Trophoblast cell (in vitro differentiated cells and primary cell): ENCODE measurements at regions not wholly inside any gene's neighbourhood (a gene's known extent, or its start where the extent isn't known, plus 50 kb on each side); places are given as distances from the start of the nearest gene placed in this dataset.
"Not testable (repeated sequence)": the region's sequence is repeated elsewhere in the genome, so short reads cannot be mapped to it uniquely, and the experiment has no call there.

Experiments used
- DNase-seq, 2 donors: peaks; one replicate each; pipeline ENCODE4 v3.0.0-alpha.2; 2016
- H2AFZ ChIP-seq: 2 replicates; pipeline ENCODE4 v1.6.1; 2013; ENCODE audit warnings: low read length, moderate library complexity, mild to moderate bottlenecking; ENCODE audit not compliant: insufficient read depth, poor library complexity
- H2AK5ac ChIP-seq: 2 replicates; pipeline ENCODE4 v1.6.1; 2013; ENCODE audit warnings: mild to moderate bottlenecking, low read length
- H2BK120ac ChIP-seq: 2 replicates; pipeline ENCODE4 v1.6.1; 2013; ENCODE audit warnings: low read length, mild to moderate bottlenecking, moderate library complexity; ENCODE audit not compliant: insufficient read depth, poor library complexity
- H2BK12ac ChIP-seq: 2 replicates; pipeline ENCODE4 v1.6.1; 2013; ENCODE audit warnings: mild to moderate bottlenecking, low read length, moderate library complexity
- H2BK5ac ChIP-seq: 2 replicates; pipeline ENCODE4 v1.6.1; 2013; ENCODE audit warnings: low read length, low read depth, moderate library complexity, mild to moderate bottlenecking; ENCODE audit not compliant: poor library complexity
- H3K14ac ChIP-seq: 2 replicates; pipeline ENCODE4 v1.6.1; 2013; ENCODE audit warnings: mild to moderate bottlenecking, low read length
- H3K18ac ChIP-seq: 2 replicates; pipeline ENCODE4 v1.6.1; 2013; ENCODE audit warnings: mild to moderate bottlenecking, low read length
- H3K23ac ChIP-seq: 2 replicates; pipeline ENCODE4 v1.6.1; 2013; ENCODE audit warnings: low read length
- H3K27ac ChIP-seq: 2 replicates; pipeline ENCODE4 v1.5.1; 2013; ENCODE audit warnings: low read depth, mild to moderate bottlenecking, inconsistent platforms, low read length, moderate library complexity
- H3K27me3 ChIP-seq: 2 replicates; pipeline ENCODE4 v1.6.1; 2013; ENCODE audit warnings: inconsistent platforms, mild to moderate bottlenecking, low read length, moderate library complexity; ENCODE audit not compliant: insufficient read depth
- H3K36me3 ChIP-seq, 2 experiments: 1 replicate in 1 of 2; 2 replicates in 1 of 2; pipeline ENCODE4 v1.6.1; 2013; ENCODE audit warnings: low read length in 2 of 2, mild to moderate bottlenecking in 2 of 2, moderate library complexity in 1 of 2; ENCODE audit not compliant: insufficient read depth in 2 of 2, control insufficient read depth in 1 of 2
- H3K4ac ChIP-seq: 2 replicates; pipeline ENCODE4 v1.6.1; 2013; ENCODE audit warnings: low read depth, mild to moderate bottlenecking, low read length, moderate library complexity
- H3K4me1 ChIP-seq, 2 experiments: 1 replicate in 1 of 2; 2 replicates in 1 of 2; pipeline ENCODE4 v1.6.1; 2013; ENCODE audit warnings: low read length in 2 of 2, mild to moderate bottlenecking in 2 of 2, moderate library complexity in 1 of 2; ENCODE audit not compliant: insufficient read depth in 2 of 2, control insufficient read depth in 1 of 2
- H3K4me2 ChIP-seq: 2 replicates; pipeline ENCODE4 v1.6.1; 2013; ENCODE audit warnings: inconsistent platforms, mild to moderate bottlenecking, low read length, moderate library complexity
- H3K4me3 ChIP-seq: 2 replicates; pipeline ENCODE4 v1.5.1; 2013; ENCODE audit warnings: mild to moderate bottlenecking, low read depth, low read length, inconsistent platforms
- H3K79me1 ChIP-seq: one replicate; pipeline ENCODE4 v1.6.1; 2013; ENCODE audit warnings: low read length
- H3K79me2 ChIP-seq: 2 replicates; pipeline ENCODE4 v1.6.1; 2013; ENCODE audit warnings: low read length, mild to moderate bottlenecking; ENCODE audit not compliant: control insufficient read depth, insufficient read depth, poor library complexity
- H3K9ac ChIP-seq: 2 replicates; pipeline ENCODE4 v1.6.1; 2013; ENCODE audit warnings: mild to moderate bottlenecking, low read length
- H3K9me3 ChIP-seq: 2 replicates; pipeline ENCODE4 v1.6.1; 2013; ENCODE audit warnings: low read depth, mild to moderate bottlenecking, control low read depth, inconsistent platforms, low read length; ENCODE audit not compliant: insufficient read depth
- H4K12ac ChIP-seq: 2 replicates; pipeline ENCODE4 v1.6.1; 2013; ENCODE audit warnings: low read depth, mild to moderate bottlenecking, low read length, moderate library complexity
- H4K8ac ChIP-seq: 2 replicates; pipeline ENCODE4 v1.6.1; 2013; ENCODE audit warnings: low read depth, mild to moderate bottlenecking, low read length, moderate library complexity
- H4K91ac ChIP-seq: one replicate; pipeline ENCODE4 v1.6.1; 2013; ENCODE audit warnings: low read depth, mild to moderate bottlenecking, low read length, moderate library complexity
- WGBS: extraction: QIAGEN DNeasy Blood & Tissue Kit; methylation state at CpG from one replicate; pipeline ENCODE4 v1.1.7; 2013; ENCODE audit warnings: missing lambda C conversion rate; ENCODE audit not compliant: insufficient read length, insufficient coverage; ENCODE audit errors: extremely low coverage; 5-methylcytosine and 5-hydroxymethylcytosine counted together

- not testable (repeated sequence) for H3K9ac ChIP-seq, H3K79me1 ChIP-seq, H3K27ac ChIP-seq, H2BK12ac ChIP-seq, H3K4me1 ChIP-seq, H2BK5ac ChIP-seq, H3K4me3 ChIP-seq, H3K4me2 ChIP-seq, H2BK120ac ChIP-seq, H3K14ac ChIP-seq, DNase-seq, H2AK5ac ChIP-seq, H3K9me3 ChIP-seq, H3K27me3 ChIP-seq, H3K4ac ChIP-seq, H4K91ac ChIP-seq, H3K36me3 ChIP-seq, H3K23ac ChIP-seq, H3K18ac ChIP-seq, H3K79me2 ChIP-seq, H4K12ac ChIP-seq, H4K8ac ChIP-seq, H2AFZ ChIP-seq
- WGBS: no CpG with 5 or more reads among the region's 3 CpGs
Observed at GRCh38 chr17:13415200-13415599, 186.5 kb downstream of the HS3ST3A1 start.

- no peak overlapping the region for H4K12ac ChIP-seq
- no peaks in the 10 kb centered on the region for H3K79me2 ChIP-seq
- H2BK120ac ChIP-seq: no peak overlapping the region
- H3K4ac ChIP-seq: no peak overlapping the region
- H3K79me1 ChIP-seq: no peaks in the 10 kb centered on the region
- WGBS: no CpG with 5 or more reads among the region's 7 CpGs
- no peaks in the 10 kb centered on the region for H3K9me3 ChIP-seq
- no peak overlapping the region for H4K91ac ChIP-seq
- no peak overlapping the region for H2BK5ac ChIP-seq
- H4K8ac ChIP-seq: no peak overlapping the region
- H3K23ac ChIP-seq: no peak overlapping the region
- H3K14ac ChIP-seq: no peak overlapping the region
- H2BK12ac ChIP-seq: no peak overlapping the region
- H3K4me3 ChIP-seq: no peak overlapping the region
- no peak overlapping the region for H3K18ac ChIP-seq
- no peak overlapping the region for H3K9ac ChIP-seq
- no peaks in the 10 kb centered on the region for H3K27me3 ChIP-seq
- H3K27ac ChIP-seq: no peak overlapping the region
- no peaks in the 10 kb centered on the region for H3K36me3 ChIP-seq
- H2AK5ac ChIP-seq: no peak overlapping the region
- no peak overlapping the region for H3K4me2 ChIP-seq
- H2AFZ ChIP-seq: no peak overlapping the region
- DNase-seq: peak; percentile 8 to 57
- no peaks in the 10 kb centered on the region for H3K4me1 ChIP-seq
Observed at GRCh38 chr17:13413001-13413400, 188.7 kb downstream of the HS3ST3A1 start.

- H3K9ac ChIP-seq: no peak overlapping the region
- no peaks in the 10 kb centered on the region for H3K79me1 ChIP-seq
- peaks cover 0 to 3% of the 10 kb centered on the region in 2 experiments for H3K4me1 ChIP-seq
- H2AK5ac ChIP-seq: no peak overlapping the region
- H3K79me2 ChIP-seq: no peaks in the 10 kb centered on the region
- H3K4me2 ChIP-seq: no peak overlapping the region
- no peak overlapping the region for H4K12ac ChIP-seq
- no peak overlapping the region for H3K4ac ChIP-seq
- no peak overlapping the region for H2BK5ac ChIP-seq
- H3K4me3 ChIP-seq: no peak overlapping the region
- no peak overlapping the region for H4K91ac ChIP-seq
- H2AFZ ChIP-seq: no peak overlapping the region
- no CpG with 5 or more reads among the region's 2 CpGs for WGBS
- no peak for DNase-seq
- H3K9me3 ChIP-seq: no peaks in the 10 kb centered on the region
- no peak overlapping the region for H4K8ac ChIP-seq
- H3K27me3 ChIP-seq: no peaks in the 10 kb centered on the region
- H3K27ac ChIP-seq: no peak overlapping the region
- H3K36me3 ChIP-seq: no peaks in the 10 kb centered on the region
- H3K23ac ChIP-seq: no peak overlapping the region
- no peak overlapping the region for H2BK12ac ChIP-seq
- H2BK120ac ChIP-seq: no peak overlapping the region
- no peak overlapping the region for H3K18ac ChIP-seq
- H3K14ac ChIP-seq: no peak overlapping the region
Observed at GRCh38 chr17:13410874-13411273, 190.9 kb downstream of the HS3ST3A1 start.

- no peak overlapping the region for H3K14ac ChIP-seq
- H2AFZ ChIP-seq: no peak overlapping the region
- H2AK5ac ChIP-seq: no peak overlapping the region
- no peak overlapping the region for H3K18ac ChIP-seq
- no peak overlapping the region for H4K12ac ChIP-seq
- no peak overlapping the region for H2BK120ac ChIP-seq
- H3K36me3 ChIP-seq: no peaks in the 10 kb centered on the region
- no peak overlapping the region for H3K4ac ChIP-seq
- H3K4me3 ChIP-seq: no peak overlapping the region
- no peaks in the 10 kb centered on the region for H3K79me1 ChIP-seq
- no peak overlapping the region for H3K9ac ChIP-seq
- no peak overlapping the region for H4K8ac ChIP-seq
- no peak overlapping the region for H2BK5ac ChIP-seq
- no peaks in the 10 kb centered on the region for H3K27me3 ChIP-seq
- H3K9me3 ChIP-seq: no peaks in the 10 kb centered on the region
- no peak overlapping the region for H3K27ac ChIP-seq
- no peak overlapping the region for H3K4me2 ChIP-seq
- H2BK12ac ChIP-seq: no peak overlapping the region
- WGBS: no CpG with 5 or more reads among the region's 3 CpGs
- DNase-seq: no peak
- H3K23ac ChIP-seq: no peak overlapping the region
- H3K79me2 ChIP-seq: no peaks in the 10 kb centered on the region
- peaks cover 0 to 3% of the 10 kb centered on the region in 2 experiments for H3K4me1 ChIP-seq
- no peak overlapping the region for H4K91ac ChIP-seq
Observed at GRCh38 chr17:13410214-13410613, 191.5 kb downstream of the HS3ST3A1 start.
